ENCODE measurements at regions not wholly inside any gene's neighbourhood (a gene's known extent, or its start where the extent isn't known, plus 50 kb on each side); places are given as distances from the start of the nearest gene placed in this dataset. TPM values are rescaled to one million over a fixed set of nuclear protein-coding genes. Genes with fewer than 3 reads are reported as not detected.

DNA sequence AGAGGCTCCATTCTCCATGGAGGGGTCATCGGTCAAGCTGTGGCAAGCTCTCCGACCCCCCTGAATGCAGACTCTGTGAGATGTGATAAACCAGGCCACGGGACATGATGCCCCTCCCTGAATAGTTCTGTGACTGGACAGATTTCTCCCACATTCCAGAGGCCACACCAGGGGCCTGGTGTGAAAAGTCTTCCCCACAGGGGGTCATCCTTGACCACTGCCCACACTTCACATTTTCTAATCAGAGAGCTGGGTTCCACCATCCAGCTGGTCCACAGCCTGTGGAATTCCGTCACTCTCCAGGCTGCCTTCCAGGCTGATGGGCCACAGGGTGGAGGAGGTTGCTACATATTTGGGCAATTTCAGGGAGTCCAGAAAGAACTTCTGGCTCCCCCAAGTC lies 51.3 kb upstream of the CYRIA start:
- WGBS (ENCODE audit: insufficient coverage) = 90% methylated on average over 2 of the region's 4 CpGs
- Histone ChIP-seq H2AFZ (ENCODE audit: insufficient read depth, low read depth, low read length, poor library complexity, severe bottlenecking) (no peak overlapping the region), H3K9me3 (ENCODE audit: control extremely low read depth in 1 of 3, control insufficient read depth in 2 of 3, insufficient read depth in 1 of 3, low read length in 2 of 3) (peaks cover 0 to 3% (median 0%) of the 10 kb centered on the region in 3 donors), H3K4me1 (ENCODE audit: control insufficient read depth in 2 of 2, insufficient read depth in 2 of 2, low read length in 2 of 2) (peaks cover 38 to 58% of the 10 kb centered on the region in 2 donors), H4K20me1 (ENCODE audit: control insufficient read depth, insufficient read depth, low read length, poor library complexity, severe bottlenecking) (no peaks in the 10 kb centered on the region), H3K36me3 (replicated peaks in 1 of 2; ENCODE audit: control extremely low read depth in 1 of 2, control insufficient read depth in 1 of 2, extremely low read depth in 1 of 2, insufficient read depth in 2 of 2, low read length in 1 of 2) (no peaks in the 10 kb centered on the region), H3K27ac (ENCODE audit: low read length in 2 of 2) (no peak overlapping the region), H3K4me2 (replicated peaks; ENCODE audit: low read depth, low read length, poor library complexity, severe bottlenecking) (peak overlapping the region; percentile 21), H3K27me3 (replicated peaks in 1 of 4; ENCODE audit: control extremely low read depth in 1 of 4, control insufficient read depth in 3 of 4, insufficient read depth in 4 of 4, low read length in 3 of 4) (no peaks in the 10 kb centered on the region), H3K9ac (ENCODE audit: low read length) (no peak overlapping the region), H3K79me2 (ENCODE audit: control insufficient read depth, insufficient read depth, low read length) (no peaks in the 10 kb centered on the region), H3K4me3 (ENCODE audit: control extremely low read depth in 1 of 5, extremely low read depth in 1 of 5, insufficient read depth in 1 of 5, low read depth in 2 of 5, low read length in 4 of 5) (no peak overlapping the region)
- DNase-seq = no peak
- no peak for ATAC-seq (ENCODE audit: low read depth)
- CTCF ChIA-PET = interaction anchor here (0.9 kb wide), 1 partner anchor 593 kb away, joined by 3 read pairs; no protein-coding TSS in a partner anchor
- Mint-ChIP-seq H3K27ac (no peak overlapping the region), H3K4me1 (peaks cover 61% of the 10 kb centered on the region), H3K9me3 (ENCODE audit: insufficient read depth) (peaks cover 2% of the 10 kb centered on the region), H3K27me3 (no peaks in the 10 kb centered on the region), H3K4me3 (no peak overlapping the region)
- intact Hi-C loops (cut with micrococcal nuclease) = no loop called here
- TF ChIP-seq, protein P1, sequence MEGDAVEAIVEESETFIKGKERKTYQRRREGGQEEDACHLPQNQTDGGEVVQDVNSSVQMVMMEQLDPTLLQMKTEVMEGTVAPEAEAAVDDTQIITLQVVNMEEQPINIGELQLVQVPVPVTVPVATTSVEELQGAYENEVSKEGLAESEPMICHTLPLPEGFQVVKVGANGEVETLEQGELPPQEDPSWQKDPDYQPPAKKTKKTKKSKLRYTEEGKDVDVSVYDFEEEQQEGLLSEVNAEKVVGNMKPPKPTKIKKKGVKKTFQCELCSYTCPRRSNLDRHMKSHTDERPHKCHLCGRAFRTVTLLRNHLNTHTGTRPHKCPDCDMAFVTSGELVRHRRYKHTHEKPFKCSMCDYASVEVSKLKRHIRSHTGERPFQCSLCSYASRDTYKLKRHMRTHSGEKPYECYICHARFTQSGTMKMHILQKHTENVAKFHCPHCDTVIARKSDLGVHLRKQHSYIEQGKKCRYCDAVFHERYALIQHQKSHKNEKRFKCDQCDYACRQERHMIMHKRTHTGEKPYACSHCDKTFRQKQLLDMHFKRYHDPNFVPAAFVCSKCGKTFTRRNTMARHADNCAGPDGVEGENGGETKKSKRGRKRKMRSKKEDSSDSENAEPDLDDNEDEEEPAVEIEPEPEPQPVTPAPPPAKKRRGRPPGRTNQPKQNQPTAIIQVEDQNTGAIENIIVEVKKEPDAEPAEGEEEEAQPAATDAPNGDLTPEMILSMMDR (IDR thresholded peaks at IDR 0.05) = no peak
- TF ChIP-seq EZH2 (IDR thresholded peaks at IDR 0.05; ENCODE audit: borderline replicate concordance, insufficient read depth, low read depth, low read length, poor library complexity, severe bottlenecking) = no peak
- POLR2A ChIA-PET = no interaction called here

DNA sequence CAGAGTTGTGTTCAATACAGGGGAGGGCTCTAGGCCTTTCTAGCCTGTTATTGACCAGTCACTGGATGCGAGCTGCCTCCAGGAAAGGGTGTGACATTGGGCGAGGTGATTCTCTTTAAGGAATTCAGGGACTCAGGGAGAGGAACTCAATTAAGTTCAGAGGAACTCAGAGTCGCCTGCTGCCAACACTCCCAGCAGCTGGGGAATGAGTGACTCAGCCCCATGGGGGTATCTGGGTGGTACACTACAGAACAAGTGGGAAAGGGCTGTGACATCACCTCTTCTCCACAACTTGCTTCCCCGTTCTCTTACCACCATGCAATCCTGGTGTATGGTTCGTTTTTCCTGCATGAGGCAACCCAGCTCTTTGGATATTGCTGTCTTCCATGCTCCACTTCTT lies 50.4 kb upstream of the CYRIA start:
- H3K9ac ChIP-seq (ENCODE audit: low read length) = no peak overlapping the region
- 98% methylated on average over 4 of the region's 5 CpGs for WGBS (ENCODE audit: insufficient coverage)
- no peak overlapping the region for H3K4me2 ChIP-seq (replicated peaks; ENCODE audit: low read depth, low read length, poor library complexity, severe bottlenecking)
- Mint-ChIP-seq H3K27me3 (no peaks in the 10 kb centered on the region), H3K4me1 (peaks cover 62% of the 10 kb centered on the region), H3K4me3 (no peak overlapping the region), H3K9me3 (ENCODE audit: insufficient read depth) (peaks cover 2% of the 10 kb centered on the region), H3K27ac (no peak overlapping the region)
- no peak overlapping the region for H2AFZ ChIP-seq (ENCODE audit: insufficient read depth, low read depth, low read length, poor library complexity, severe bottlenecking)
- no peak for TF ChIP-seq EZH2 (IDR thresholded peaks at IDR 0.05; ENCODE audit: borderline replicate concordance, insufficient read depth, low read depth, low read length, poor library complexity, severe bottlenecking)
- TF ChIP-seq, protein P1 (IDR thresholded peaks at IDR 0.05) = no peak
- DNase-seq = no peak
- ChIA-PET POLR2A (no interaction called here), CTCF (interaction anchor here (1.1 kb wide), 1 partner anchor 41 kb away, joined by 3 read pairs; no protein-coding TSS in a partner anchor)
- H3K4me1 ChIP-seq (ENCODE audit: control insufficient read depth in 2 of 2, insufficient read depth in 2 of 2, low read length in 2 of 2) = peaks cover 39 to 61% of the 10 kb centered on the region in 2 donors
- ATAC-seq (ENCODE audit: low read depth) = no peak
- intact Hi-C loops (cut with micrococcal nuclease) = no loop called here
- no peaks in the 10 kb centered on the region for H4K20me1 ChIP-seq (ENCODE audit: control insufficient read depth, insufficient read depth, low read length, poor library complexity, severe bottlenecking)
- H3K27ac ChIP-seq (ENCODE audit: low read length in 2 of 2) = no peak overlapping the region
- peaks cover 0 to 3% (median 0%) of the 10 kb centered on the region in 3 donors for H3K9me3 ChIP-seq (ENCODE audit: control extremely low read depth in 1 of 3, control insufficient read depth in 2 of 3, insufficient read depth in 1 of 3, low read length in 2 of 3)
- no peak overlapping the region for H3K4me3 ChIP-seq (ENCODE audit: control extremely low read depth in 1 of 5, extremely low read depth in 1 of 5, insufficient read depth in 1 of 5, low read depth in 2 of 5, low read length in 4 of 5)
- H3K27me3 ChIP-seq (replicated peaks in 1 of 4; ENCODE audit: control extremely low read depth in 1 of 4, control insufficient read depth in 3 of 4, insufficient read depth in 4 of 4, low read length in 3 of 4) = no peaks in the 10 kb centered on the region
- no peaks in the 10 kb centered on the region for H3K79me2 ChIP-seq (ENCODE audit: control insufficient read depth, insufficient read depth, low read length)
- H3K36me3 ChIP-seq (replicated peaks in 1 of 2; ENCODE audit: control extremely low read depth in 1 of 2, control insufficient read depth in 1 of 2, extremely low read depth in 1 of 2, insufficient read depth in 2 of 2, low read length in 1 of 2) = no peaks in the 10 kb centered on the region

Small RNA genes lying in the stretch of these regions (small RNA-seq; reads per million reads assigned to genes)
- not detected for gene RN7SKP168 (ENCODE audit: insufficient read length, low read depth, low replicate concordance)
